VCaP (cell line): ENCODE measurements at regions not wholly inside any gene's neighbourhood (a gene's known extent, or its start where the extent isn't known, plus 50 kb on each side); places are given as distances from the start of the nearest gene placed in this dataset.
"Not testable (repeated sequence)": the region's sequence is repeated elsewhere in the genome, so short reads cannot be mapped to it uniquely, and the experiment has no call there.

Experiments
- H3K27ac ChIP-seq: fragments of 450-650 bp; 2 replicates; pipeline ENCODE4 v1.5.1; 2017
- CTCF ChIP-seq: fragments of 450-650 bp; conservative IDR thresholded peaks from 2 replicates; pipeline ENCODE4 v1.5.1; 2017; ENCODE audit warnings: mild to moderate bottlenecking, moderate library complexity

GRCh38 chr1:170804879-170805278 lies 130.5 kb upstream of the MROH9 start:
- no peak overlapping the region for H3K27ac ChIP-seq
- no peak for TF ChIP-seq CTCF

- TF ChIP-seq CTCF: no peak
- no peak overlapping the region for H3K27ac ChIP-seq
Observed at GRCh38 chr1:170806961-170807360, 128.4 kb upstream of the MROH9 start.

- no peak for TF ChIP-seq CTCF
- H3K27ac ChIP-seq: no peak overlapping the region
Observed at GRCh38 chr1:170807432-170807831, 127.9 kb upstream of the MROH9 start.

DNA sequence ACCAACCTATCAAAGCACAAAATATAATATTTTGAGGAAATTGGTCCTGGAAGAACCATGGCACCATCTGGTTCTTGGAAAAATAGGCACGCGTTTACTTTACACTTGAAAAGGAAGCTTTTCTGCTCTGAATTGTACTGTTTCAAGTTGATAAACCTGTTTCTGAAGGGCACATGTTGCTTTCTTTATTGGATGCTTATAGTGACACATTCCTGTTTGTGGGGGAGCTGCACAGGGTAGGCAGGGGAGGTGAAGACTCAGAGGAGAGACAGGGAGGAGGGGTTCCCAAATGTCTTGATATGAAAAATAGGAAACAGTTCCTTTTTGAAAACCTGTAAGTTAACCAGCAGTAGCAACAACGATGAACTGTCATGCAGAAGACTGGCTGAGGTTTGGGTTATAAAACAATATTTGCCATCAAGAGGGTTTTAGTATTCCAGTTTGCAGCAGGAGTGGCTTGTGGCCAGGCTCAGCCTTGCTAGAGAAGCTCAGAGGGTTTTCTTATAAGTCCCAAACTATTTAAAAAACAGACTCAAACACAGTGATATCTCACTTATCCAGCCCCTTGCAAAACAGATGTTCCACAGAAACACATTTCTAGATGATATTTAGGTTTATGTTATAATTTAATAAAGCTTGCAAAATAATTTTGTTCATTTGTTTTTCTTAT lies 127.0 kb upstream of the MROH9 start:
- TF ChIP-seq CTCF: no peak
- no peak overlapping the region for H3K27ac ChIP-seq

GRCh38 chr1:170811013-170811412 lies 124.3 kb upstream of the MROH9 start:
- H3K27ac ChIP-seq: not testable (repeated sequence)

GRCh38 chr1:170819781-170820180 lies 115.6 kb upstream of the MROH9 start:
- H3K27ac ChIP-seq: no peak overlapping the region
- TF ChIP-seq CTCF: no peak

DNA sequence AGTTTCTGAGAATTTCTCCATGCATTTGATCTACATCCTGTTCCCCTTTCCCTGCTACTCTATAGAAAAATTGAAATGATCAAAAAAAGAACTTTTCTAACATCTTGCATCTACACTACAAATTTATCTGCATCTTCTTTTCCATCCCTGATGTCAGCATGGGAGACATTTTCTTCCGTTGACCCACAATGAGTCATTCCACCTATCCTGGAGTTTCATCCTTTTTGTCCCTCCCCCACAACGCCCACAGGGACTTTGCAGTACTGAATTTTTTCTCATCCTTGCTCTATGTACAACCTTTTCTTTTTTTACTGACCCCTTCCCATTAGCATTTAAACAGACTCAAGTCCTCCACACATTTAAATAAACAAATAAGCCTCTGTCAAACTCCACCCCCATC lies 112.2 kb upstream of the MROH9 start:
- H3K27ac ChIP-seq: no peak overlapping the region
- no peak for TF ChIP-seq CTCF

DNA sequence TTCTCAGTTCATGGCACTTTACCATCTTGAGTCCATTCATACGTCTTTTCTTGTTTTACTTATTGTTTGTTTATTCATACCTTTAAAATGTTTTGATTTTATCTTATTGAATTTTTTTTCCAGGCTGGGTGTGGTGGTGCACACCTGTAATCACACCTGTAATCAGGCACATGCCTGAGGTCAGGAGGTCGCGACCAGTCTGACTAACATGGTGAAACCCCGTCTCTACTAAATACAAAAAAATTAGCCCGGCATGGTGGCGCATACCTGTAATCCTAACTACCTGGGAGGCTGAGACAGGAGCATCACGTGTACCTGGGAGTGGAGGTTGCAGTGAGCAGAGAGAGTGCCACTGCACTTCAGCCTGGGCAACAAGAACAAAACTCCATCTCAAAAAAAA lies 104.1 kb upstream of the MROH9 start:
- no peak for TF ChIP-seq CTCF
- H3K27ac ChIP-seq: no peak overlapping the region
